DMS79 treated with DMSO at 0.1 percent for 48 hours (cell line): ENCODE measurements at regions not wholly inside any gene's neighbourhood (a gene's known extent, or its start where the extent isn't known, plus 50 kb on each side); places are given as distances from the start of the nearest gene placed in this dataset.
"Not testable (repeated sequence)": the region's sequence is repeated elsewhere in the genome, so short reads cannot be mapped to it uniquely, and the experiment has no call there.

Experiments
- DNase-seq: peaks from one replicate; lab custom pipeline; 2025; lab: John Stamatoyannopoulos, UW

DNA sequence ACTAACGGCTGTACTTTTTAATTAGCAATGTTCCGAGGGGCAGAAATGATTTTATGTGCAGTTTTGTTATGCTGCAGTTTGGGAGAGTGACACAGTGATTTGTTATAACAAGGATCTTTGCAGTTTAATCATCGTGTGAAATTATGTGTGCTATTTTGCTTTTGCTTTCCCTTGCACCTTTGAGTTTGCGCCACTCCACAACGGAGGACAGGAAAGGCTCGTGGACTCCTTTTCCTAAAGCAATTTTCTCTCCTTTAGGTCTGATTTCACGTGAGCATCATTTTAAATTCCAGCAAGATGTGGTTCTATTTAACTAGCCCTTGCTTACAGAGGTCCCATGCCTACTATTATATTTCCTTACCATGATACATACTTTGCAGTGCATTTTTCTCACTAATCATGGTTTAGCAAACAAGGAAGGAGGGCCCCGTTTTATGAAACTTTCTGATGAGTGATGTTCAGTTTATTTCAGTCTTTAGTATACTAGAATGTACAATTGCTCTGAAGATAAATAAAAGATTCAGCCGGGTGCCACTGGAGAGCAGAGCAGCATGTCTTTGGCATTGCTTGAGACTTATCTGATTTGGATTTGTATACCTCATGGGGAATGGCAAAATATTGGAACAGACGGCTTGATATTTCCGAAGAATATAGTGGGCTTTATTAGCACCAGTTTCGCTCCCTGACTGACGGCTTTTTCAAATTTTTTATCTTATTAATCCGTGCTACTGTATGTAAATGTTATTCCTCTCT is 528.2 kb upstream of the FANCL start:
- peak; percentile 38 for DNase-seq

DNA sequence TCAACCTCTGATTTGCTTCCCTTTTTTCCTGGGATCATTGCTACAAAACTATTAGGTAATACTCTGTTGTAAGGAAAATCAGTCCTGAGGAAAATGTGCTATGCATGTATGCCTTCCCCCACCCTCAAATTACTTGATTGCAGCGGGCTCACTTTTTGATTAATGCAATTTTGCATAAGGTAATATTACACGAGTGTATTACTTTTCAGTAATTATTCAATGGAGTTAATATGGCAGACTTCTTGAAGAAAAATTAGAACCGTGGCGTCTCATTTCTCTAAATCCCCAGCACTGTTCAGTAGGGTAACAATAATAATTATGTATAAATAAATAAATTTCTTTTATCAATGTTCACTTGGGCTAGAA is 527.6 kb upstream of the FANCL start:
- DNase-seq, result no peak

DNA sequence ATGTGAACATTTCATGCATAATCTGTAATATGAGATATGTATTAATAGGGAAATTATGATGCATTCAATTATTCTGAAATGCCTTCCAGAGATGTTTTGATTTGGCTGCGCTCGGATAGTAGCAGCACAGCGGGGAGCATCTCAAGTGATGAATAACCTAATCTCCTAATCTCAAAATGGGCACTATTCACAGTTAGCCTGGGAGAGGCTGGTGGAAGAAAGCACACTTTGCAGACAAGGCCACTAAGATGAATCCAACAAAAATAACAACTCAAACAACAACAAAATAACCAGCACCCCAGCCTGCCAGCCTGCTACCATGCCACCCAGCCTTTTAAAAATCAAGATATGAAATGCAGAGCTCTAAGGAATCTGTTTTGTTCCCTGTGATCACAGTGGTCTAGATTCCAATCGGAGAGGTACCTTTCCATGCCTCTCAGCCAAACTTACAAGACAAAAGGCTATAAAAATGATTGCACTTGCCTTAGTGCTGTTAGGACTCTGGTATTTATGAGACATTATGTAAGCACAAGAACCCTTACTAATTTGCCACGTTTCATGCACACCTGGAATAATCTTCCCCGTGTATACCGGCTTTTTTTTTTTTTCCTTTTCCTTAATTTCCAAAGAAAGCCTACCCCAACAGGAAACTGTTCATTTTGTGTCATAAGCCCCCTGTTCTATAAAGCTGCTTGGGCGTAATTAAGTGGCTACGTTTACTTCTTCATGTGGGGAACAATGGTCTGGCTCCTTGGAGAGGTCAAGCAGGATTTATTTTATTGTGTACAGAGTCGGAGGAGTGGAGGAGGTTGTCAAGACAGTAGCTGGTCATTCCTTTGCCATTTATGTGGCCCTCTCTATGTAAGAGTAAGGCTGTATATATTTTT is 526.9 kb upstream of the FANCL start:
- DNase-seq, result peak; percentile 39

DNA sequence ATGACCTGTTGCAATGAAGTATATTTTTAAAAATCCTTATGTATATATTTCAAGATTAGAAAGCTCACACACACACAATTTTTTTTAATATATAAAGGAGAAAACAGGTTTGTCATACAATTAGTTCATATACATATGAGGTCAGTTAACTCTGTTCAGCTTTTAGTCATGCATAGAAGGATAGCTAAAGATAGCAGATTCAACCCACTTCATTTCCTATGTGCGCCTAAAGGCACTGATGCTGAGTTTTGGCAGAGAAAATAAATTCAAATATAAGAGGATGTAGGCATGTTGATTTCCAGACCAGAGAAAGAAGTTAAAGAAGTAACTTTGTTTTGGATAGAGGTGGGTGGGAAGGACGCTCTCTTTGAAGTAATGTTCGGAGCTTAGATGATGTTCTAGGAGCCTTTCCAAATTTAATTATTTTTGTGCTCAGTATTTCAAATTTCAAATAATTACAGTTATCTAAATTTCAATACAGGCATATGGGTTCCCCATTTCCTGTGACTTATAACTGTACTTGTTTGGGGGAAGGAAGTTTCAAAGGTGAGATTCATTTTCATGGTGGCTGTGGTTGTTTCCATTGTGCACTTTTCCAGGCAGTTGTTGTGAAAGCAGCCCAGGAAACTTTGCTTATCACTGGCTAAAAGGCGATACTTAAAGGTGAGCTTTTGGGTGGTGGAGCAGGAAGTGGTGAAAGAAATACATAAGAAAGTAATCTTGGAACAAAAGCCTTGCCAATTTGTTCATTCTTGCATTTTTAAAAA is 523.4 kb upstream of the FANCL start:
- DNase-seq, result no peak

- peak; percentile 53 for DNase-seq
These were observed 521.2 kb upstream of the FANCL start for GRCh38 chr2:58762176-58762781.

DNA sequence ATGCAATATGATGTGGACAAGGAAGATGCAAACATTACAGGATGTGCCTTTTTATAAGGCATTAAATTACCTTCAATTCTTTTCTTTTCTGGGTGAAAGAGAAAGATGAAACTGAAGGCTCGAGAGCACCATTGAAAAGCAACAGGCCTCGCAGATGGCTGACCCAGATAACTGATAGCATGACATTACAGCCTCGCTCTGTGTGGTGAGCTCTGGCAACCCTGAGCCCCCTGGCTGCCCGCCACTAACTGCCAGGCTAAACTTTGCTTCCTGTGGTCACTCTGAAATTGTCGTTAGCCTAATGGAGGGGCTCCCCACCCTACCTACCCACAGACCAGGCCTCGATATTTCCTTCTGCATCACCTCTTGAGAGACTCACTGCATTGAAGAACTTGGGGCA is 516.8 kb upstream of the FANCL start:
- no peak for DNase-seq

DNA sequence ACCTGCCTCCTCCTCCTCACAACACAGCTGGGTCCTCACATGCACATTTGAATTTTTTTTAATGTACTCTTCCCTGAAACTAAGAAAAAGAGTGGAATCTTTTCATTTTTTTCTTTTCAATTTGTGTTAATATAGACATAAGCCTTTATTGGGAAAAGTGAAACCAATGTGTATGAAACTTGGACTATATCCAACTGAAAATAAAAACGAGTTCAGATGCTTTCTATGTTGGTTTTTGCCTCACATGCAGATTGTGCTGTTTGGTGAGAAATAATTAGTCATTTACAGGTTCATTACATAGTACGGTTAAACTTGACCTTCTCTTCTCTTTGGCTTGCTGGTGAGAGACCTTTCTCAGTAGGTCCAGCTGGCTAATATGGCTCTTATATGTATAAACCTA is 515.2 kb upstream of the FANCL start:
- no peak for DNase-seq

DNA sequence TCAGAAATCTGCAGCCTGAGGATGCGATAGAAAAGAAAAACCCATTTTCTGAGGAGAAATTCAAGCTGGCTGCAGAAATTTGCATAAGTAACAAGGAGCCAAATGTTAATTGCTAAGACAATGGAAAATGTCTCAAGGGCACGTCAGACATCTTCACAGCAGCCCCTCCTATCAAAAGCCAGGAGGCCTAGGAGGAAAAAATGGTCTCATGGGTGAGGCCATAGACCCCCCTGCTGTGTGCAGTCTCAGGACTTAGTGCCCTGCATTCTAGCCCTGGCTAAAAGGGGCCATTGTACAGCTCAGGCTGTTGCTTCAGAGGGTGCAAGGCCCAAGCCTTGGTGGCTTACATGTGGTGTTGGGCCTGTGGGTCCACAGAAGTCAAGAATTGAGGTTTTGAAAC is 511.4 kb upstream of the FANCL start:
- DNase-seq, result not testable (repeated sequence)

- DNase-seq, result not testable (repeated sequence)
These were observed 510.6 kb upstream of the FANCL start for GRCh38 chr2:58751676-58752075.

- DNase-seq, result no peak
These were observed 507.9 kb upstream of the FANCL start for GRCh38 chr2:58749041-58749440.

DNA sequence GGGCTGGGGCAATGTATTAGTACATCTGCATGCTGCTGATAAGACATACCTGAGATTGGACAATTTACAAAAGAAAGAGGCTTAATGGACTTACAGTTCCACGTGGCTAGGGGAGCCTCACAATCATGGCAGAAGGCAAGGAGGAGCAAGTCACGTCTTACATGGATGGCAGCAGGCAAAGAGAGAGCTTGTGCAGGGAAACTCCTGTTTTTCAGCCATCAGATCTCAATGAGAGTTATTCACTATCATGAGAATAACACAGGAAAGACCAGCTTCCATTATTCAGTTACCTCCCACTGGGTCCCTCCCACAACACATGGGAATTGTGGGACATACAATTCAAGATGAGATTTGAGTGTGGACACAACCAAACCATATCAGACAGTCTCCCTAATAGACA is 504.2 kb upstream of the FANCL start:
- not testable (repeated sequence) for DNase-seq

DNA sequence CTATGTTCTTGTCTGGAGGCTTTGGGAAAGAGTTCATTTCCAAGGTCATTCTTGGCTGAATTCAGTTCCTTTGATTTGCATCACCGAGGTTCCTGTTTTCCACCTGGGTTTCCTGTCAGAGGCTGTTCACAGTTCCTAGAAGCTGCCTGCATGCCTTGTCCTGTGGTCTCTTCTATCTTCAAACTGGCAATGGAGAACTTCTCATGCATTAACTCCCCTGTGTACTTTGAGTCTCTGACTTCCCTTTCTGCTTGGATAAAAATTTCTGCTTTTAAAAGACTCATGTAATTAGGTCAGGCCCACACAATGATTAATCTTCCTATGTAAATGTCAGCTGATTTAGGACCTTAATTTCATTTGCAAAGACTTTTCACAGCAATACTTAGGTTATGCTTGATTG is 499.3 kb upstream of the FANCL start:
- DNase-seq, result no peak

DNA sequence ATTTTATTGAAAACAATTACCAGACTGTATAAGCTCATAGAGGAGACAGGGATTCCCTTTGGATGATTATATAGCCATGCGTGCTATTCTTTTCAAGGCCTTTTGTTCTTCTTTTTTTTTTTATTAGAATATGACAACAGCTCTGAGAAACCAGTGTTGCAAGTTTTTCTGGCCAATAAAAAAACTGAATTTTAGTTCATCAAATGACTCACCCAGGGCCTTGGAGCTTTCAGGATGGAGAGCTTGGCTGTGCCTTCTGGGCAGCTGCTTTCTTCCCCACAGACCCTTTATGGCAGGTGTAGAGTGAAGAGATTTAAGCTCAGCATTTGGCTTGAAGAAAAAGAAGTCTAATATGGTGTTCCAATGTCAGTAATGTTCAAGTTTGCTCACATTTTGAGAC is 497.9 kb upstream of the FANCL start:
- DNase-seq, result peak; percentile 25

GRCh38 chr2:58734365-58734764 is 493.2 kb upstream of the FANCL start:
- DNase-seq, result no peak

GRCh38 chr2:58732999-58733398 is 491.9 kb upstream of the FANCL start:
- DNase-seq, result no peak

- no peak for DNase-seq
These were observed 490.4 kb upstream of the FANCL start for GRCh38 chr2:58731488-58731869.

GRCh38 chr2:58730764-58731487 is 489.8 kb upstream of the FANCL start:
- no peak for DNase-seq

DNA sequence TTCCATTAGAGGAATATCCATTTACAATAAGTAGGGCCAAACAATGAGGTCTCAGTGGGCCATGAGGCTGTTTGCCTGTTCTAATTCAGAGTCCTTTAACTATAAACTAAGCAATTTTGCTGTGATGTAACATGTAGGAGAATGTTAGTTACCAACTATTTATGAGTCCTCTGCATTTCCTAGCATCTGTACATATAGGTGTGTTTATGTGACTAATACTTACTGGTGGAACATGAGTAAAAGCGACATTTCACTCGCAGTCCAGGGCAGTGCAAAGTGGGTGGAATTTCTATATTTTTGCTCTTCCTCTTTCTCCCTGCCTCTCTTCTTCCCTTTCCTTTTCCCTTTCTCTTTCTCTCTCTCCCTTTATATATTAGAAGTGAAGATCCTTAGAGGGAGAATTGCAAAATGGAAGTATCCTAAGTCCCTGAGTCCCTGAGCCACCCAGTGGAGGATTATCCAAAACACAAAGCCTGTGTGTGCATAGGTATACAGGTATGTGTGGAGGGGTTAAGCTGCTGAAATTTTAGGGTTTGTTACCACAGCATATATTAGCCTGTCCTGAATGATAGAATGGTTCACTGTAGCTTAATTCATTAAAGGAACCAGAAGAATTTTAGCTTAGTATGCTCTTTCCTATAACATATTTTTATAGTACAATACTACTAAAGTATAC is 487.0 kb upstream of the FANCL start:
- no peak for DNase-seq

DNA sequence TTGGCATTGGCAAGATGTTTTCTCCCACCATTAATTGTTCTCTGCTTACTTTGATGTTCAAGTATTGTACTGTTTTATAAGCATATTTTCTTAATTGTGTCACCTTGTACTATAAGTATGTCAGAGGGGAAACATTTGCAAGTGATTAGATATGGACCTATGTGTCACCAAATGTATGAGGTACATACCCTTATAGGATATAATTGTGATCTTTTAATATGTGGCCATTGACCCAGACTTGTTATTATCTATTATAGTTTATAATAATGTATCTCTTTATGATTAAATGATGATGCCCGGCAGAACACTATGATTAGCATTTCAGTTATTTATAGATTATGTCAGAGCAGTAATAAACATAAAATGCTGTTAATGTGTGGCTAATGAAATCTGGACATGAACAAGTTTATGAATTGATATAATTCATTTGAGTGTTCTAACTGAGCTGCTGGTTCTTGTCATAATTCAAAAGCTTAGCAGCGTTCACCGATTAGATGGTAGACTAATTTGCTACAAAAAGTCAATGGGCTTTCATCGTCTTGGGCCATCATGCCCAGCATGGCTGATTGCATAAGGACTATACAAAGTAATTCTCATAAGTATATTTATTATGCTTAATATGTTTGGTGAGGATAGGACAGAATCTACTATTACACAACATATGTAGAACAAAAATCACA is 480.9 kb upstream of the FANCL start:
- DNase-seq, result no peak
